ENCODE measurements at regions not wholly inside any gene's neighbourhood (a gene's known extent, or its start where the extent isn't known, plus 50 kb on each side); places are given as distances from the start of the nearest gene placed in this dataset.
A peak's percentile ranks its signal among the peaks of the same experiment; 100 is the strongest.

- peaks cover 9 to 30% (median 10%) of the 10 kb centered on the region in 4 donors for H3K4me1 ChIP-seq
- no peak for TF ChIP-seq POLR2A (IDR thresholded peaks at IDR 0.05)
- TF ChIP-seq EP300 (IDR thresholded peaks at IDR 0.05), result no peak
- no peak for TF ChIP-seq CTCF (IDR thresholded peaks at IDR 0.05)
- no peak for TF ChIP-seq POLR2AphosphoS5 (IDR thresholded peaks at IDR 0.05)
- no peak overlapping the region for H3K4me3 ChIP-seq
- intact Hi-C loops (cut with DNase I; ENCODE audit: low total_unique reads), result loop anchor here (10.0 kb wide), 1 partner anchor 158 kb away; no protein-coding TSS in a partner anchor
- H3K27ac ChIP-seq, result no peak overlapping the region
- H3K27me3 ChIP-seq, result no peaks in the 10 kb centered on the region
- DNase-seq, result no peak
- H3K36me3 ChIP-seq, result no peaks in the 10 kb centered on the region
- WGBS, 5 donors, result 43 to 54% (median 51%) methylated on average over 2 of the region's 2 CpGs
- no peaks in the 10 kb centered on the region for H3K9me3 ChIP-seq
Observed at GRCh38 chr6:25012657-25013056, 76.9 kb upstream of the RIPOR2 start.

DNA sequence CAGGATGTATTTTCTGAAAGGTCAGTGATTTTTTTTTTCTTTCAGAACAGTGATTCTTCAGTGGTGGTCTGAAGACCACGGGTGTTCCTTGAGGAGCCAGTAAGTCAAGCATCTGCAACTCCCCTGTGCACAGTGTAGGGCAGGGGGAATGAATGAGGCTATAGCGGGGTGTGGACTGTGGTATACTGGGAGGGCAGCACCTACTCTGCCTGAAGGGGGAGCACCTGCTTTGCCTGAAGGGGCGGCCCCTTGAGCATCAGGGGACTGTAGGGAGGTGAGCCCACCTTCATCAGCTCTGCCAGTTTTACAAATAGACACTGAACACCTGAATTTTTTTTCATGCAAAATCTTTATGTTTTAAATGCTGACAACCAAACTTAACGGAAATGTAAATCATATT is 77.5 kb upstream of the RIPOR2 start:
- no peak for DNase-seq
- Histone ChIP-seq H3K4me1 (peaks cover 6 to 30% (median 9%) of the 10 kb centered on the region in 4 donors), H3K36me3 (no peaks in the 10 kb centered on the region), H3K27me3 (no peaks in the 10 kb centered on the region), H3K27ac (no peak overlapping the region), H3K9me3 (no peaks in the 10 kb centered on the region), H3K4me3 (no peak overlapping the region)
- 74 to 88% (median 82%) methylated on average over 4 of the region's 4 CpGs for WGBS, 5 donors
- intact Hi-C loops (cut with DNase I; ENCODE audit: low total_unique reads), result loop anchor here (10.0 kb wide), 1 partner anchor 158 kb away; no protein-coding TSS in a partner anchor
- TF ChIP-seq CTCF (IDR thresholded peaks at IDR 0.05) (no peak), POLR2A (IDR thresholded peaks at IDR 0.05) (no peak), EP300 (IDR thresholded peaks at IDR 0.05) (no peak), POLR2AphosphoS5 (IDR thresholded peaks at IDR 0.05) (no peak)

GRCh38 chr6:25014369-25014768 is 78.6 kb upstream of the RIPOR2 start:
- Histone ChIP-seq H3K9me3 (no peaks in the 10 kb centered on the region), H3K4me1 (peaks cover 6 to 30% (median 9%) of the 10 kb centered on the region in 4 donors), H3K27ac (peak overlapping the region in 2 of 5 donors; percentile 15 to 38), H3K27me3 (no peaks in the 10 kb centered on the region), H3K36me3 (no peaks in the 10 kb centered on the region), H3K4me3 (no peak overlapping the region)
- intact Hi-C loops (cut with DNase I; ENCODE audit: low total_unique reads), result loop anchor here (10.0 kb wide), 1 partner anchor 160 kb away; no protein-coding TSS in a partner anchor
- TF ChIP-seq CTCF (IDR thresholded peaks at IDR 0.05) (no peak), EP300 (IDR thresholded peaks at IDR 0.05) (no peak), POLR2A (IDR thresholded peaks at IDR 0.05) (no peak), POLR2AphosphoS5 (IDR thresholded peaks at IDR 0.05) (no peak)
- 74 to 81% (median 80%) methylated on average over 3 of the region's 3 CpGs for WGBS, 5 donors
- DNase-seq, result no peak

DNA sequence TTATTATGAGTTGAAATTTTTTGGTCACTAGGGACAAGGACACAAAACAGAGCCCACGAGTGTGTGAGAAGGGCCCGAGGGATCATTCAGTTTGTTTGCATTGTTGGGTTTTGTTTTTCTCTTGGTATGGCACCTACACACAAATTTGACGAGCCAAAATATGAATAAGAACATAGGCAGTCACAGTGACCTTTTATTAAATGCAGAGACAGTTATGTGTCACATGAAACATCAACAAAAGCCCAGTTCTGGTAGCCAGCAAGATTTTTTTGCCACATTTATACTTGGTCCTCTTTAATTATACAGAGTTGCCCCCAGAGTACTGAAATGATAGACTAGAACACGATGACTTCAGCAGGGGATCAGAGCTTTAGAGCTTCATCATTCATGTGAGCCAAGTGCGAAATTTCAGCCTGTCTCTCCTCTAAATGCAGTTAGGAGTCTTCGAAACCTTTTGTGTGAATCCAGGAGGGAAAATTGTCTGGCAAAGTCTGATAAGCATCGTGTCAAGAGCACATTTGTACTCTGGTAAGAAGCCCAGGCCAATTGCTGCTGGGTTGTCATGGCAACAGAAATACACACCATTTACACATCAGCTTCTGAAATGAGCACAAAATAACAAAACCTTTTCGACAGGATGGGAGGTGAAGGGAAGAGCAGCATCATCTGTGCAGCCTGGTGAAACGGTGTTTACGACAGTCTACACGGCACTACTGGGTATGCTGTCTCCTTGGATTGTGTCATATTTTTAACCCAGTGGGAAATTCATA is 79.2 kb upstream of the RIPOR2 start:
- Histone ChIP-seq H3K27ac (peak overlapping the region in 2 of 5 donors; percentile 15 to 38), H3K4me3 (no peak overlapping the region), H3K27me3 (no peaks in the 10 kb centered on the region), H3K36me3 (no peaks in the 10 kb centered on the region), H3K9me3 (no peaks in the 10 kb centered on the region), H3K4me1 (peaks cover 3 to 27% (median 9%) of the 10 kb centered on the region in 4 donors)
- WGBS, 5 donors, result 57 to 69% (median 63%) methylated on average over 11 of the region's 11 CpGs
- intact Hi-C loops (cut with DNase I; ENCODE audit: low total_unique reads), result loop anchor here (10.0 kb wide), 1 partner anchor 160 kb away; no protein-coding TSS in a partner anchor
- DNase-seq, result peak in 1 of 2 donors; percentile 81
- TF ChIP-seq POLR2A (IDR thresholded peaks at IDR 0.05) (no peak), EP300 (IDR thresholded peaks at IDR 0.05) (no peak), POLR2AphosphoS5 (IDR thresholded peaks at IDR 0.05) (no peak), CTCF (IDR thresholded peaks at IDR 0.05) (no peak)
